ENCODE measurements at regions not wholly inside any gene's neighbourhood (a gene's known extent, or its start where the extent isn't known, plus 50 kb on each side); places are given as distances from the start of the nearest gene placed in this dataset.
"Not testable (repeated sequence)": the region's sequence is repeated elsewhere in the genome, so short reads cannot be mapped to it uniquely, and the experiment has no call there.

GRCh38 chr2:180892091-180892490 lies 88.3 kb upstream of the UBE2E3 start:
- H3K36me3 ChIP-seq (ENCODE audit: control insufficient read depth in 2 of 2, insufficient read depth in 2 of 2, low read length in 1 of 2): no peaks in the 10 kb centered on the region
- no peak overlapping the region for H3K27ac ChIP-seq (ENCODE audit: low read depth in 1 of 2, low read length in 1 of 2)
- 94% methylated on average over 4 of the region's 4 CpGs for WGBS
- no peaks in the 10 kb centered on the region for H3K9me3 ChIP-seq (ENCODE audit: control insufficient read depth in 2 of 2, insufficient read depth in 1 of 2, low read length in 1 of 2)
- no peaks in the 10 kb centered on the region for H3K4me1 ChIP-seq (ENCODE audit: control insufficient read depth in 2 of 2, insufficient read depth in 2 of 2, low read length in 2 of 2)
- no peaks in the 10 kb centered on the region for H3K27me3 ChIP-seq (ENCODE audit: control insufficient read depth in 2 of 2, insufficient read depth in 1 of 2, low read length in 1 of 2)
- H3K4me3 ChIP-seq (ENCODE audit: low read length in 2 of 2): no peak overlapping the region
- no peak for DNase-seq (ENCODE audit: low read depth in 6 of 9, low spot score in 9 of 9)

DNA sequence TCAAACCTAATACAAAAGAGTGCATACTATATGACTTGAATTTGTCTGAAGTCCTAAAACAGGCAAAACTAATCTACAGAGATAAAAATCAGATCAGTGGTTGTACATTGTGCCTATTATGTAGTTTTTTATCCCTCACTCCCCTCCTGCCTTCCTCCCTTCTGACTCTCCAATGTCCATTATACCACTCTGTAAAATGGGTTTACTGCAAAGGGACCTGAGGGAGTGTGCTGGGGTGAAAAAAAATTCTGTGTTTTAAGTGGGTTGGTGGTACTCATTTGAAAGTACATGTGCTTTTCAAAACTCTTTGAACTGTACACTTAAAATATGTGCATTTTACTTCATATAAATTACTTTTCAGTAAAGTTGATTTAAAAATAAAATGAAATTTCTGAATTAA lies 89.0 kb upstream of the UBE2E3 start:
- no peak overlapping the region for H3K4me3 ChIP-seq (ENCODE audit: low read length in 2 of 2)
- no peaks in the 10 kb centered on the region for H3K27me3 ChIP-seq (ENCODE audit: control insufficient read depth in 2 of 2, insufficient read depth in 1 of 2, low read length in 1 of 2)
- H3K36me3 ChIP-seq (ENCODE audit: control insufficient read depth in 2 of 2, insufficient read depth in 2 of 2, low read length in 1 of 2): no peaks in the 10 kb centered on the region
- no peaks in the 10 kb centered on the region for H3K9me3 ChIP-seq (ENCODE audit: control insufficient read depth in 2 of 2, insufficient read depth in 1 of 2, low read length in 1 of 2)
- no peak overlapping the region for H3K27ac ChIP-seq (ENCODE audit: low read depth in 1 of 2, low read length in 1 of 2)
- no peak for DNase-seq (ENCODE audit: low read depth in 6 of 9, low spot score in 9 of 9)
- no peaks in the 10 kb centered on the region for H3K4me1 ChIP-seq (ENCODE audit: control insufficient read depth in 2 of 2, insufficient read depth in 2 of 2, low read length in 2 of 2)

GRCh38 chr2:180890781-180891180 lies 89.6 kb upstream of the UBE2E3 start:
- DNase-seq (ENCODE audit: low read depth in 6 of 9, low spot score in 9 of 9): no peak
- no peaks in the 10 kb centered on the region for H3K27me3 ChIP-seq (ENCODE audit: control insufficient read depth in 2 of 2, insufficient read depth in 1 of 2, low read length in 1 of 2)

GRCh38 chr2:180882959-180883358 lies 97.4 kb upstream of the UBE2E3 start:
- no peaks in the 10 kb centered on the region for H3K27me3 ChIP-seq (ENCODE audit: control insufficient read depth in 2 of 2, insufficient read depth in 1 of 2, low read length in 1 of 2)
- no peak overlapping the region for H3K4me3 ChIP-seq (ENCODE audit: low read length in 2 of 2)
- H3K27ac ChIP-seq (ENCODE audit: low read depth in 1 of 2, low read length in 1 of 2): no peak overlapping the region
- H3K9me3 ChIP-seq (ENCODE audit: control insufficient read depth in 2 of 2, insufficient read depth in 1 of 2, low read length in 1 of 2): peaks cover 0 to 4% of the 10 kb centered on the region in 2 donors
- no peak for DNase-seq (ENCODE audit: low read depth in 6 of 9, low spot score in 9 of 9)
- no peaks in the 10 kb centered on the region for H3K36me3 ChIP-seq (ENCODE audit: control insufficient read depth in 2 of 2, insufficient read depth in 2 of 2, low read length in 1 of 2)
- H3K4me1 ChIP-seq (ENCODE audit: control insufficient read depth in 2 of 2, insufficient read depth in 2 of 2, low read length in 2 of 2): no peaks in the 10 kb centered on the region

More at GRCh38 chr2:180890781-180891180, 89.6 kb upstream of the UBE2E3 start:
- no peak overlapping the region for H3K27ac ChIP-seq (ENCODE audit: low read depth in 1 of 2, low read length in 1 of 2)
- H3K9me3 ChIP-seq (ENCODE audit: control insufficient read depth in 2 of 2, insufficient read depth in 1 of 2, low read length in 1 of 2): no peaks in the 10 kb centered on the region
- no peaks in the 10 kb centered on the region for H3K36me3 ChIP-seq (ENCODE audit: control insufficient read depth in 2 of 2, insufficient read depth in 2 of 2, low read length in 1 of 2)
- H3K4me3 ChIP-seq (ENCODE audit: low read length in 2 of 2): no peak overlapping the region
- no peaks in the 10 kb centered on the region for H3K4me1 ChIP-seq (ENCODE audit: control insufficient read depth in 2 of 2, insufficient read depth in 2 of 2, low read length in 2 of 2)
- WGBS: 98% methylated on average over 1 of the region's 1 CpG

- Histone ChIP-seq H3K36me3 (ENCODE audit: control insufficient read depth in 2 of 2, insufficient read depth in 2 of 2, low read length in 1 of 2) (no peaks in the 10 kb centered on the region), H3K27me3 (ENCODE audit: control insufficient read depth in 2 of 2, insufficient read depth in 1 of 2, low read length in 1 of 2) (no peaks in the 10 kb centered on the region), H3K4me3 (ENCODE audit: low read length in 2 of 2) (no peak overlapping the region), H3K9me3 (ENCODE audit: control insufficient read depth in 2 of 2, insufficient read depth in 1 of 2, low read length in 1 of 2) (no peaks in the 10 kb centered on the region), H3K27ac (ENCODE audit: low read depth in 1 of 2, low read length in 1 of 2) (no peak overlapping the region), H3K4me1 (ENCODE audit: control insufficient read depth in 2 of 2, insufficient read depth in 2 of 2, low read length in 2 of 2) (no peaks in the 10 kb centered on the region)
- WGBS: 32% methylated on average over 3 of the region's 3 CpGs
- DNase-seq (ENCODE audit: low read depth in 6 of 9, low spot score in 9 of 9): no peak
These were observed 103.9 kb upstream of the UBE2E3 start for GRCh38 chr2:180876506-180876905.

DNA sequence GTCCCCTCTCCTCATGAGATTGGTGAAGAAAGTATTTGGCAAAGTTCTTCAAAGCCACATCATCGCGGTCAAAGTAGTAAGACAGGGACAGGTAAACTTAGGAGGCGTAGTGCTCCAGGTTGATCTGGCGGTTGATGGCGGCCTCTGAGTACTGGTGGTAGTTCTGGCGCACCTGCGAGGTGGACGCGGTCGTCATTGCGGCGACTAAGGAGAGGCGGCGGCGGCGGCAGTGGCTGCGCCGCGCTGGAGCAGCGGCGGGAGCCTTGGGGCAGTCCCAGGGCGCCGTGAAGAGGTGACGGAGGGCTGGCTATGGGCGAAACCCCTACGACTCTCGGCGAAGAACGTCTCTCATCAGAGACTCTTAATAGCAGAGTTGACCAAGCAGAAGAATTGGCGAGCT lies 107.2 kb upstream of the UBE2E3 start:
- Histone ChIP-seq H3K27me3 (ENCODE audit: control insufficient read depth in 2 of 2, insufficient read depth in 1 of 2, low read length in 1 of 2) (no peaks in the 10 kb centered on the region), H3K9me3 (ENCODE audit: control insufficient read depth in 2 of 2, insufficient read depth in 1 of 2, low read length in 1 of 2) (no peaks in the 10 kb centered on the region), H3K4me3 (ENCODE audit: low read length in 2 of 2) (no peak overlapping the region), H3K36me3 (ENCODE audit: control insufficient read depth in 2 of 2, insufficient read depth in 2 of 2, low read length in 1 of 2) (no peaks in the 10 kb centered on the region), H3K27ac (ENCODE audit: low read depth in 1 of 2, low read length in 1 of 2) (no peak overlapping the region), H3K4me1 (ENCODE audit: control insufficient read depth in 2 of 2, insufficient read depth in 2 of 2, low read length in 2 of 2) (no peaks in the 10 kb centered on the region)
- DNase-seq (ENCODE audit: low read depth in 6 of 9, low spot score in 9 of 9): no peak
- WGBS: 81% methylated on average over 27 of the region's 30 CpGs

GRCh38 chr2:180872781-180873180 lies 107.6 kb upstream of the UBE2E3 start:
- WGBS: 96% methylated on average over 8 of the region's 8 CpGs
- not testable (repeated sequence) for H3K4me3 ChIP-seq (ENCODE audit: low read length in 2 of 2); H3K27ac ChIP-seq (ENCODE audit: low read depth in 1 of 2, low read length in 1 of 2); H3K36me3 ChIP-seq (ENCODE audit: control insufficient read depth in 2 of 2, insufficient read depth in 2 of 2, low read length in 1 of 2); DNase-seq (ENCODE audit: low read depth in 6 of 9, low spot score in 9 of 9); H3K9me3 ChIP-seq (ENCODE audit: control insufficient read depth in 2 of 2, insufficient read depth in 1 of 2, low read length in 1 of 2); H3K4me1 ChIP-seq (ENCODE audit: control insufficient read depth in 2 of 2, insufficient read depth in 2 of 2, low read length in 2 of 2); H3K27me3 ChIP-seq (ENCODE audit: control insufficient read depth in 2 of 2, insufficient read depth in 1 of 2, low read length in 1 of 2)

DNA sequence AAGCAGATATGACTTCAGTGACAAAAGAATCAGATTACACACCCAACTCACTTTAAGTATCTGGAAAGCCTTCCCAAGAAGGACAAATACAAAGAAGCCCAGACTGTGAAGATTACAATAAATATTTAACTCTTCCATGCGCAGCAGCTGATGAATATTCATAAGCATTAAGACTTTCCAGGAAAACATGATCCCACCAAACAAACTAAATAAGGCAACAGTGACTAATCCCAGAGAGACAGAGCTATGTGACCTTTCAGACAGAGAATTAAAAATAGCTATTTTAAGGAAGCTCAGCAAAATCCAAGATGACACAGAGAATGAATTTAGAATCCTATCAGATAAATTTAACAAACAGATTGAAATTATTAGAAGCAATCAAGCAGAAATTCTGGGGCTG lies 108.2 kb upstream of the UBE2E3 start:
- Histone ChIP-seq H3K27ac (ENCODE audit: low read depth in 1 of 2, low read length in 1 of 2) (no peak overlapping the region), H3K27me3 (ENCODE audit: control insufficient read depth in 2 of 2, insufficient read depth in 1 of 2, low read length in 1 of 2) (no peaks in the 10 kb centered on the region), H3K4me3 (ENCODE audit: low read length in 2 of 2) (no peak overlapping the region), H3K9me3 (ENCODE audit: control insufficient read depth in 2 of 2, insufficient read depth in 1 of 2, low read length in 1 of 2) (no peaks in the 10 kb centered on the region), H3K4me1 (ENCODE audit: control insufficient read depth in 2 of 2, insufficient read depth in 2 of 2, low read length in 2 of 2) (no peaks in the 10 kb centered on the region), H3K36me3 (ENCODE audit: control insufficient read depth in 2 of 2, insufficient read depth in 2 of 2, low read length in 1 of 2) (no peaks in the 10 kb centered on the region)
- no peak for DNase-seq (ENCODE audit: low read depth in 6 of 9, low spot score in 9 of 9)
- 96% methylated on average over 1 of the region's 1 CpG for WGBS

- no peak overlapping the region for H3K27ac ChIP-seq (ENCODE audit: low read depth in 1 of 2, low read length in 1 of 2)
- H3K27me3 ChIP-seq (ENCODE audit: control insufficient read depth in 2 of 2, insufficient read depth in 1 of 2, low read length in 1 of 2): no peaks in the 10 kb centered on the region
- H3K36me3 ChIP-seq (ENCODE audit: control insufficient read depth in 2 of 2, insufficient read depth in 2 of 2, low read length in 1 of 2): no peaks in the 10 kb centered on the region
- no peaks in the 10 kb centered on the region for H3K9me3 ChIP-seq (ENCODE audit: control insufficient read depth in 2 of 2, insufficient read depth in 1 of 2, low read length in 1 of 2)
- no peak overlapping the region for H3K4me3 ChIP-seq (ENCODE audit: low read length in 2 of 2)
- WGBS: 73% methylated on average over 4 of the region's 4 CpGs
- no peaks in the 10 kb centered on the region for H3K4me1 ChIP-seq (ENCODE audit: control insufficient read depth in 2 of 2, insufficient read depth in 2 of 2, low read length in 2 of 2)
- no peak for DNase-seq (ENCODE audit: low read depth in 6 of 9, low spot score in 9 of 9)
These were observed 108.8 kb upstream of the UBE2E3 start for GRCh38 chr2:180871649-180872048.

GRCh38 chr2:180849851-180850250 lies 130.6 kb upstream of the UBE2E3 start:
- Histone ChIP-seq H3K27ac (ENCODE audit: low read depth in 1 of 2, low read length in 1 of 2) (no peak overlapping the region), H3K27me3 (ENCODE audit: control insufficient read depth in 2 of 2, insufficient read depth in 1 of 2, low read length in 1 of 2) (no peaks in the 10 kb centered on the region), H3K36me3 (ENCODE audit: control insufficient read depth in 2 of 2, insufficient read depth in 2 of 2, low read length in 1 of 2) (no peaks in the 10 kb centered on the region), H3K9me3 (ENCODE audit: control insufficient read depth in 2 of 2, insufficient read depth in 1 of 2, low read length in 1 of 2) (no peaks in the 10 kb centered on the region), H3K4me1 (ENCODE audit: control insufficient read depth in 2 of 2, insufficient read depth in 2 of 2, low read length in 2 of 2) (no peaks in the 10 kb centered on the region), H3K4me3 (ENCODE audit: low read length in 2 of 2) (no peak overlapping the region)
- no peak for DNase-seq (ENCODE audit: low read depth in 6 of 9, low spot score in 9 of 9)
- WGBS: 96% methylated on average over 2 of the region's 2 CpGs
